ENCODE measurements at regions not wholly inside any gene's neighbourhood (a gene's known extent, or its start where the extent isn't known, plus 50 kb on each side); places are given as distances from the start of the nearest gene placed in this dataset.

GRCh38 chr1:102365071-102365470 is 368.3 kb upstream of the OLFM3 start:
- TF ChIP-seq CTCF (conservative IDR thresholded peaks at IDR 0.05; ENCODE audit: low read depth, low read length): no peak
- Histone ChIP-seq H3K4me1 (ENCODE audit: low read depth, poor library complexity, severe bottlenecking) (no peaks in the 10 kb centered on the region), H3K9ac (no peak overlapping the region), H2AFZ (ENCODE audit: low read depth) (no peak overlapping the region), H3K27ac (no peak overlapping the region), H3K4me2 (no peak overlapping the region), H3K36me3 (ENCODE audit: insufficient read depth) (no peaks in the 10 kb centered on the region), H4K20me1 (ENCODE audit: insufficient read depth) (no peaks in the 10 kb centered on the region), H3K79me2 (ENCODE audit: insufficient read depth, low read depth) (no peaks in the 10 kb centered on the region), H3K27me3 (ENCODE audit: insufficient read depth, low read depth) (no peaks in the 10 kb centered on the region), H3K4me3 (IDR thresholded peaks at IDR 0.05; ENCODE audit: insufficient read depth, low read depth, low read length) (no peak overlapping the region)

- no peaks in the 10 kb centered on the region for H3K79me2 ChIP-seq (ENCODE audit: insufficient read depth, low read depth)
- H3K4me1 ChIP-seq (ENCODE audit: low read depth, poor library complexity, severe bottlenecking): no peaks in the 10 kb centered on the region
- no peak for TF ChIP-seq CTCF (conservative IDR thresholded peaks at IDR 0.05; ENCODE audit: low read depth, low read length)
- no peaks in the 10 kb centered on the region for H4K20me1 ChIP-seq (ENCODE audit: insufficient read depth)
- H3K27ac ChIP-seq: no peak overlapping the region
- no peak overlapping the region for H3K4me3 ChIP-seq (IDR thresholded peaks at IDR 0.05; ENCODE audit: insufficient read depth, low read depth, low read length)
- no peak overlapping the region for H3K4me2 ChIP-seq
- H3K36me3 ChIP-seq (ENCODE audit: insufficient read depth): no peaks in the 10 kb centered on the region
- no peak overlapping the region for H3K9ac ChIP-seq
- H3K27me3 ChIP-seq (ENCODE audit: insufficient read depth, low read depth): no peaks in the 10 kb centered on the region
- no peak overlapping the region for H2AFZ ChIP-seq (ENCODE audit: low read depth)
Measured at GRCh38 chr1:102336602-102337001, 339.9 kb upstream of the OLFM3 start.

- no peak overlapping the region for H2AFZ ChIP-seq (ENCODE audit: low read depth)
- no peak overlapping the region for H3K4me2 ChIP-seq
- no peaks in the 10 kb centered on the region for H3K36me3 ChIP-seq (ENCODE audit: insufficient read depth)
- no peaks in the 10 kb centered on the region for H4K20me1 ChIP-seq (ENCODE audit: insufficient read depth)
- no peak overlapping the region for H3K27ac ChIP-seq
- no peak overlapping the region for H3K9ac ChIP-seq
- no peaks in the 10 kb centered on the region for H3K4me1 ChIP-seq (ENCODE audit: low read depth, poor library complexity, severe bottlenecking)
- H3K4me3 ChIP-seq (IDR thresholded peaks at IDR 0.05; ENCODE audit: insufficient read depth, low read depth, low read length): no peak overlapping the region
- H3K27me3 ChIP-seq (ENCODE audit: insufficient read depth, low read depth): no peaks in the 10 kb centered on the region
- H3K79me2 ChIP-seq (ENCODE audit: insufficient read depth, low read depth): no peaks in the 10 kb centered on the region
- no peak for TF ChIP-seq CTCF (conservative IDR thresholded peaks at IDR 0.05; ENCODE audit: low read depth, low read length)
Measured at GRCh38 chr1:102318104-102318806, 321.5 kb upstream of the OLFM3 start.

GRCh38 chr1:102315096-102315495 is 318.4 kb upstream of the OLFM3 start:
- Histone ChIP-seq H3K4me2 (no peak overlapping the region), H3K9ac (no peak overlapping the region), H3K4me1 (ENCODE audit: low read depth, poor library complexity, severe bottlenecking) (no peaks in the 10 kb centered on the region), H4K20me1 (ENCODE audit: insufficient read depth) (no peaks in the 10 kb centered on the region), H3K27me3 (ENCODE audit: insufficient read depth, low read depth) (no peaks in the 10 kb centered on the region), H3K79me2 (ENCODE audit: insufficient read depth, low read depth) (no peaks in the 10 kb centered on the region), H2AFZ (ENCODE audit: low read depth) (no peak overlapping the region), H3K27ac (no peak overlapping the region), H3K4me3 (IDR thresholded peaks at IDR 0.05; ENCODE audit: insufficient read depth, low read depth, low read length) (no peak overlapping the region), H3K36me3 (ENCODE audit: insufficient read depth) (no peaks in the 10 kb centered on the region)
- TF ChIP-seq CTCF (conservative IDR thresholded peaks at IDR 0.05; ENCODE audit: low read depth, low read length): no peak

Data from KMS-11 (cell line).